HG02981 (cell line): ENCODE measurements at regions not wholly inside any gene's neighbourhood (a gene's known extent, or its start where the extent isn't known, plus 50 kb on each side); places are given as distances from the start of the nearest gene placed in this dataset.
A peak's percentile ranks its signal among the peaks of the same experiment; 100 is the strongest.

Experiments
- ATAC-seq: cut with Tn5 transposase; IDR thresholded peaks from one replicate; pipeline ENCODE4 v1.9.1; 2021; ENCODE audit warnings: mild to moderate bottlenecking, moderate library complexity; ENCODE audit not compliant: unreplicated experiment

DNA sequence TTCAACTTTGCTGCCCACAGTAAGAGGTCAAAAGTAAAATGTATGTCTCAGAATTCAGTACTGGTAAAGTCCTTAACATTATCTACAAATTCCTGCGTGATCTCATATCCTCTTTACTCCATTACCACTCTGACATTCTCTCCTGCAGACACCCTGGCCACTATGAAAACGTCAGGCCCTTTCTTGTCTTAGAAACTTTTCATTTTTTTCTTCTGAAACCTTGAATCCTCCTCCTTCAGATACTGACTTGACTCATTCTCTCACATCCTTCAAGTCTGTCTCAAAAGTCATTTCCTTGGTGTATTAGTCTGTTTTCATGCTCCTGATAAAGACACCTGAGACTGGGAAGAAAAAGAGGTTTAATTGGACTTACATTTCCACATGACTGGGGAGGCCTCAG is 262.3 kb downstream of the POU4F1 start:
- ATAC-seq: peak; percentile 67

DNA sequence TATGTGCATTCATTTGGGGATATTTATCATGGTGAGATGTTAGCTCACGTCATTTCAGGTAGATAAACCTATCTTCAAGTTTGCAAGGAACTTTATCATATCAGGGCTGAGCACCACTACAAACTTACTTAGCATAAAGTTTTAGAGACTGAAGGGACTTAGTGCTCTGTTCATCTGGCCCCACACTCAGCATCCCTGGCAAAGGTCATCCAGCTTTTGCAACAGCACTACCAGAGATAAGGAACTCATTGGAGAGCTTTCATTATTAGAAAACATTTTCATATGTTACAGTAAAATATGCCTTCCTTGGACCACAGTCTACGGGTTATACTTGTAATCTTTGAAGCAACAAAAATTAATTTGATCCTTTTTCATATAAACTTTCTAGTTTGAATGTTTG is 263.4 kb downstream of the POU4F1 start:
- no peak for ATAC-seq

DNA sequence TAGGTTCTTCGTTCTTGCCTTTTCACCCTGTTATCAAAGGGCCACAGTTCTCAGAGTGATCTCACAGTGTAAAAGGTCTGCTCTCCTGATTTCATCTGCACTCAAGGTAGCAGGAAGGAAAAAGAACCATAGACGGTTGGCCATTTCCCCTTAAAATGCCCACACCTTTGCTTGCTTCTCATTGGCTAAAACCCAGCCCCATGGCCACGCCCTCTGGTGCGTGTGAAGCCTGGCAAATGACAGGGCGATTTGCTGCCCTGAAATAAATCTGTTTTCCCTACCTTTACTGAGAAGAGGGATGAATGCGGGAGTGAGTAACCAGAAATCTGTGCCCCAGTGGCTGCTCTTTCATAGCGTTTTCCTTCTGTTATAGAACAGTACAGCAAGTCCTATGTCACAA is 269.3 kb downstream of the POU4F1 start:
- no peak for ATAC-seq

DNA sequence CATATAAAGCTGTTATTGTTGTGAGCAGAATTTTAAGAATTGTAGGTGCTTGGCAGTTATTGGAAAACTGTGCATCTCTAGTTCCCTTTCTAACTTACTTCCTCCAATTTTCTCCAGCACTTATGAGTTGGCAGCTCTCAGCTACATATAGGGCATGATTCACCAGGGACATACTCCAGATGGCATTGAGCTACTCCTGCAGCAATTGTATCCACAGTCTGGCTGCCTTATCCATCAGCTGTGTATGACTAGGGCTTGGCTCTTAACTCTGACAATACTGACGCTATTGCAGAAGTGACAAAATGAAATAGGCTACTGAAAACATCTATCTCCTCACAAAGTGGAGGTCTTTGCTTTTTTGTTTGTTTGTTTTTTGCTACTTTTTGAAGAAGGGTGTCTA is 276.7 kb downstream of the POU4F1 start:
- ATAC-seq: no peak

DNA sequence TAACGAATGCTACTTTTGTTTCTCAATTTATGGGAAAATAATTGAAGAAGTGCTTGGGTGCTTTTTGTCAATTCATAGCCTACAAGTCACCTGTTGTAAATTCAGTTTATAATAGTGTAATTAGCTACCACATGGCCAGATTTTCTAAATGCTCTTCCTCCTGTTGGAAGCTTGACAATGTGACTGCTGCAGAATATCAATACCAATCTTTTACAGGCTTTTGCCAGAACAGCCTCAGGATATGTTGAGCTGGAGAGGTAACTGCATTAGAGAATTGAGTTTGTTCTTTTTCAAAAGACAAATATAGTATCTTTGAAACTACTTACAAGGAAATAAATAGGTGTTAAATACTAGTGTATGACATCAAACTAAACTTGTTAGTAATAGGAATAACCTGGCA is 277.8 kb downstream of the POU4F1 start:
- no peak for ATAC-seq

DNA sequence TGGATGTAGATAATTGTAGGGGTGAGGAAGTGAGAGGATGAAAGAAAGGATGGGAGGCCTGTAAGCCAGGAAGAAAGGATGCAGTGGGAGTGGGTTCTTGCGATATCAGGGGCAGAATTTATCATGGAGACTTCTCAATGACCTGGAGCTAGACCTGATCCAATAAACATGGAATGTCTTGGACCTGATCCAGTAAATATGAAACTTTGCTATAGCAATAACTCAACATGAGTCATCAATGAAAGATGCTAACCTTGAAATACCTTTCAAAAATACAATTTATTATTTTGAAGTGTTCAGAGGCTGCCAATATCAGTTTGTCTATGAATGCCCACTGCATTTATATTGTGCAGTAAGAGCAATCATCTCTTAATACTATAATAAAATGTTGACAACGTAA is 279.5 kb downstream of the POU4F1 start:
- ATAC-seq: no peak

- ATAC-seq: no peak
Measured at GRCh38 chr13:78323040-78323439, 280.3 kb downstream of the POU4F1 start.

DNA sequence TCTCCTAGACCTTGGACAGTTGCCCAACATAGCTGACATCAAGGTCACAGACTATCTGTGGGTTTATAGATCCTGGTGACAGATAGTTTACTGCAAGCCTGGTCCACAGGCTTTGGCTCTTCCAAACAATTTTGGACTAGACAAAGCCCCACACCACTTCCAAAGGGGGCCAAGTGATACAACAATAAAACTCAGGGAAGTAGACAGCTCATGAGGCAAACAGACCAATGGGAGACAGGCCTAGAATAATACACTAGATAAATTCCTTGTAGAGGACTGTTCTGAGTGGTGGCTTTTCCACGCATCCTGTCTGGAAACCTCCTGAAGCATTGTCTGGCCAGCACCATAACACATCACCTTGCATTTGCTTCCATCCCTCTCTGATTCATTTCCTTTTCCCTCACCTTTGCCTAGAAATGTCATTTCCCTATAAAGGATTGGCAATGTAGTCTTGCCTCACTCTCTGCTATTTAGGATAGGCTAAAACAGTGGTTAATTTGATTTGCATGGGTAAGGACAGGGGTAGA is 284.2 kb downstream of the POU4F1 start:
- no peak for ATAC-seq

- ATAC-seq: no peak
Measured at GRCh38 chr13:78317030-78317429, 286.3 kb downstream of the POU4F1 start.

- peak; percentile 83 for ATAC-seq
Measured at GRCh38 chr13:78309497-78310180, 293.7 kb downstream of the POU4F1 start.

GRCh38 chr13:78306519-78307206 is 296.7 kb downstream of the POU4F1 start:
- ATAC-seq: no peak

- no peak for ATAC-seq
Measured at GRCh38 chr13:78305171-78305570, 298.2 kb downstream of the POU4F1 start.

- ATAC-seq: peak; percentile 76
Measured at GRCh38 chr13:78299832-78300623, 303.3 kb downstream of the POU4F1 start.

GRCh38 chr13:78298657-78299056 is 304.7 kb downstream of the POU4F1 start:
- ATAC-seq: no peak

- no peak for ATAC-seq
Measured at GRCh38 chr13:78286748-78287147, 316.6 kb downstream of the POU4F1 start.

DNA sequence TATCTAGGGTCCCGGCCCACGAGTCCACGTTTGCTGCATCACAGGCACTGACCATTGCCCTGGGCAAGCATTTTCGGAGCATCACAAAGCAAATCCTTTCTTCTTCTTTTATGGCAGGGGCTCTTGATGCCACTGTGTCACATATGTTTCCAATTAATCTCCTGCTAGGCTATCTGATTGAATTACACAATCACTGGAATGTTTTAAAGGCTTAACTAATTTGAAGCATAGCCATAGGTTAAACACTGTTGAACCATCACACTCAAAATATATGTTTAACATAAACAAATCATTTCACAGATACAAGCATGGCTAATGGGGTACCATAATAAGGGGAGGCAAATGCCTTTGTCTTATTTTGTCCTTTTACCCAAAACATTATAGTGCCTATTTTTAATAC is 338.3 kb downstream of the POU4F1 start:
- ATAC-seq: no peak

DNA sequence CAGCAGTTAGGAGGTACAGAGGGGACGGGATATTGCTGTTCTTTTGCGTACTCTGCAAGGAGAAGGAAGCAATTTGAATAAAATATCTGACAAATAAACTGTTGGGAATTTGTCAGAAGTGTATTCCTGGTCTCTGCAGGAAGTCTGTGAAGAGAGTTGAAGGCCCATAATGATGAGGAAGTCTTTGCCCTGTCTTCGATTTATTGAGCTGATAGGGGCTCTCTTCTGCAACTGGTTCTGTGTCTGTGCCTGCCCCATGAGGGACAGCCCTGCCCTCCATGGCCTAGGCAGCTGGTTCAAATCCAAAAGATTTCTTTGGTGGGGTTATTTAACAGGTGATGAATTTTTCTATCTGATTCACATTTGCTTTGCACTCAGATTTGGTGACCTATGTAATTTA is 339.7 kb upstream of the EDNRB start:
- no peak for ATAC-seq

DNA sequence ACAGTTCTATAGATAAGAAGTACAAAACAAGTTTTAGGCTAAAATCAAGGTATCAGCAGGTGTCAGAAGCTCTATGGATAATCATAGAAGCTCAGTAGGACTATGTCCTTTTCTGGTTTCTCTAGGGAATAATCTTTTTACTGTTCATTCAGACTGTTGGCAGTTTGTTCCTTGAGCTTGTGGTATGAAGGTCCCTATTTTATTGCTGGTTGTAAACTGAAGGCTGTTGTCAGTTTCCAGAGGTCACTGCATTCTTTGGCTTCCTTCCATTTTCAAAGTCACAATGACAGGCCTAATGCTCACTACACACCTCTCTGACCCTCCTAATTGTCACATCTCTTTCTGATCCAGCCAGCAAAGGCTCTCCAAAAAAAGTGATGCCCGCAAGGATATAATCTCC is 337.9 kb upstream of the EDNRB start:
- ATAC-seq: no peak

DNA sequence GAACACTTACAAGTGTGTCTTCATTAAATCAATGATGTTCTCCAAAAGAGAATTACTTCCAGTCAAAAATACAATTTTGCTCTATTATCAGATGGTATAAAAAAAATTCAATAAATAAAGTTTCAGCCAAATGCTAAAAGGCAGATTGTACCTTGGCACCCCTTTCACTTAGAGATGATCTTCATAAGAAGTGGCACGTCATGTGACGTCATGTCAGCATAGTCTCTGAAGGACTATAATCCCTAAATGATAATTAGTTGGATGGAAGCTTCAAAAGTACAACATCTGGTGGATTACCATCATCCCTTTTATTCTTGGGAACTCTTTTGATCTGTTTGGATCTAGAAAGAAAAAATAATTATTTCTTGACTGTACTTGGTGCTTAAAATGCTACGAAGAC is 335.5 kb upstream of the EDNRB start:
- ATAC-seq: no peak

- ATAC-seq: no peak
Measured at GRCh38 chr13:78247362-78247761, 328.7 kb upstream of the EDNRB start.

DNA sequence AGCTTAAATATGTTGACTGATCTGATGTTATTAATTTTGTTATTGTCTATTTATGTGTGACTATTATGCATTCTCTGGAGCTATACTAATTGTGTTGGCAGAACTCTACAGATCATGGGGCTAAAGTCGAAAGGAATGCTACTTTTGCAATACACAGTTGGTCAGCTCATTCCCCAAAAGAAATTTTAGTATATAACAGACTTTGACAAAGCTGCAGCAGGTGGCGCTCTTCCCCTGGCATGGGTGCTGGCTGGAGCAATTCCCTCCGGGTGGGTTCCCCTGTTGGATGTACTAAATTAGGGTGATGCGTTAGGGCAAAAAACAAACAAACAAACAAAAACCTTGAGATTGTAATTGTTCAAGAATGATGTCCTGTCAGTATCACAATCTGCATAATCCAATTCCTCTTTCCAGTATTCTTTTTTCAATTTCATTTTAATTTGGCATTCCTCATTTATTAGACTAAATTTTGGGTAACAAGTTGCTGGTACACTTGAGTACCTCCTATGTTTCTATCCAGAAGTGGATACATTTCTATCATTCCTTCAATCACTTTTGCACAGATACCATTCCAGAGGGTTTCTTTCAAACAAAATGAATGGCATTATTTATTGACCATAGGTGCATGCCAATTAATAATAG is 322.8 kb upstream of the EDNRB start:
- ATAC-seq: no peak
